Parathyroid adenoma (tissue), 2 donors: ENCODE measurements at regions not wholly inside any gene's neighbourhood (a gene's known extent, or its start where the extent isn't known, plus 50 kb on each side); places are given as distances from the start of the nearest gene placed in this dataset.
"Not testable (repeated sequence)": the region's sequence is repeated elsewhere in the genome, so short reads cannot be mapped to it uniquely, and the experiment has no call there.

Source experiments
- H2AFZ ChIP-seq: fragments of 300-600 bp; sonication (generic); one replicate; pipeline ENCODE4 v1.7.0; 2017; ENCODE audit warnings: antibody characterized with exemption, mild to moderate bottlenecking
- H3K27ac ChIP-seq: fragments of 300-600 bp; sonication (generic); one replicate; pipeline ENCODE4 v1.7.0; 2017
- H3K27me3 ChIP-seq: fragments of 300-600 bp; sonication (generic); one replicate; pipeline ENCODE4 v1.7.0; 2017; ENCODE audit warnings: low read length; ENCODE audit not compliant: control insufficient read depth, insufficient read depth
- H3K36me3 ChIP-seq: fragments of 300-600 bp; sonication (generic); one replicate; pipeline ENCODE4 v1.7.0; 2017; ENCODE audit warnings: low read length; ENCODE audit not compliant: control insufficient read depth, insufficient read depth
- H3K4me1 ChIP-seq: fragments of 300-600 bp; sonication (generic); one replicate; pipeline ENCODE4 v1.7.0; 2017; ENCODE audit warnings: control low read depth
- H3K4me2 ChIP-seq: fragments of 300-600 bp; sonication (generic); one replicate; pipeline ENCODE4 v1.7.0; 2017; ENCODE audit warnings: low read length
- H3K4me3 ChIP-seq: fragments of 300-600 bp; sonication (generic); one replicate; pipeline ENCODE4 v1.7.0; 2017; ENCODE audit warnings: low read depth, low read length
- H3K79me2 ChIP-seq: fragments of 300-600 bp; sonication (generic); one replicate; pipeline ENCODE4 v1.7.0; 2017; ENCODE audit warnings: control low read depth
- H3K9ac ChIP-seq: fragments of 300-600 bp; sonication (generic); one replicate; pipeline ENCODE4 v1.7.0; 2017; ENCODE audit warnings: mild to moderate bottlenecking
- H3K9me3 ChIP-seq: fragments of 300-600 bp; sonication (generic); one replicate; pipeline ENCODE4 v1.7.0; 2017; ENCODE audit warnings: low read length; ENCODE audit not compliant: control insufficient read depth
- CTCF ChIP-seq: fragments of 300-600 bp; sonication (generic); IDR thresholded peaks from one replicate; pipeline ENCODE4 v1.7.0; 2017; ENCODE audit warnings: antibody characterized with exemption, mild to moderate bottlenecking
- donor health status: primary hyperparathyroidism.

- Histone ChIP-seq H2AFZ (no peak overlapping the region), H3K4me3 (no peak overlapping the region), H3K27me3 (no peaks in the 10 kb centered on the region)
Measured at GRCh38 chr16:82271636-82272035, 101.6 kb upstream of the MPHOSPH6 start.

GRCh38 chr16:82267675-82268074 lies 97.7 kb upstream of the MPHOSPH6 start:
- H3K27me3 ChIP-seq, H3K9ac ChIP-seq, H3K36me3 ChIP-seq, H3K79me2 ChIP-seq, H3K4me1 ChIP-seq, H3K4me2 ChIP-seq, H3K27ac ChIP-seq, H3K4me3 ChIP-seq, H2AFZ ChIP-seq, H3K9me3 ChIP-seq: not testable (repeated sequence)

More at GRCh38 chr16:82271636-82272035, 101.6 kb upstream of the MPHOSPH6 start:
- H3K9ac ChIP-seq = no peak overlapping the region
- H3K79me2 ChIP-seq = no peaks in the 10 kb centered on the region
- no peaks in the 10 kb centered on the region for H3K9me3 ChIP-seq
- no peak overlapping the region for H3K4me2 ChIP-seq
- no peak for TF ChIP-seq CTCF
- no peaks in the 10 kb centered on the region for H3K36me3 ChIP-seq
- no peaks in the 10 kb centered on the region for H3K4me1 ChIP-seq
- H3K27ac ChIP-seq = no peak overlapping the region

GRCh38 chr16:82265809-82266208 lies 95.8 kb upstream of the MPHOSPH6 start:
- Histone ChIP-seq H3K36me3 (no peaks in the 10 kb centered on the region), H3K27me3 (no peaks in the 10 kb centered on the region), H3K9me3 (no peaks in the 10 kb centered on the region), H3K79me2 (no peaks in the 10 kb centered on the region), H3K9ac (no peak overlapping the region), H2AFZ (no peak overlapping the region), H3K4me3 (no peak overlapping the region), H3K4me1 (no peaks in the 10 kb centered on the region), H3K27ac (no peak overlapping the region), H3K4me2 (no peak overlapping the region)
- TF ChIP-seq CTCF = no peak

- Histone ChIP-seq H3K27ac (no peak overlapping the region), H3K4me1 (no peaks in the 10 kb centered on the region), H3K4me3 (no peak overlapping the region), H3K27me3 (no peaks in the 10 kb centered on the region), H3K9ac (no peak overlapping the region), H3K36me3 (no peaks in the 10 kb centered on the region), H2AFZ (no peak overlapping the region), H3K9me3 (no peaks in the 10 kb centered on the region), H3K79me2 (no peaks in the 10 kb centered on the region), H3K4me2 (no peak overlapping the region)
- no peak for TF ChIP-seq CTCF
Measured at GRCh38 chr16:82264756-82265155, 94.7 kb upstream of the MPHOSPH6 start.

- TF ChIP-seq CTCF = peak; percentile 94
- Histone ChIP-seq H3K4me2 (no peak overlapping the region), H3K79me2 (no peaks in the 10 kb centered on the region), H3K9me3 (no peaks in the 10 kb centered on the region), H3K36me3 (no peaks in the 10 kb centered on the region), H3K4me1 (no peaks in the 10 kb centered on the region), H3K27me3 (no peaks in the 10 kb centered on the region), H3K9ac (no peak overlapping the region), H2AFZ (no peak overlapping the region), H3K27ac (no peak overlapping the region), H3K4me3 (no peak overlapping the region)
Measured at GRCh38 chr16:82263521-82264143, 93.6 kb upstream of the MPHOSPH6 start.
